SK-N-DZ (cell line): ENCODE measurements at regions not wholly inside any gene's neighbourhood (a gene's known extent, or its start where the extent isn't known, plus 50 kb on each side); places are given as distances from the start of the nearest gene placed in this dataset.
"Not testable (repeated sequence)": the region's sequence is repeated elsewhere in the genome, so short reads cannot be mapped to it uniquely, and the experiment has no call there.

Source experiments
- DNase-seq: peaks from one replicate; pipeline ENCODE4 v3.0.0-alpha.2; 2015; ENCODE audit warnings: low spot score

DNA sequence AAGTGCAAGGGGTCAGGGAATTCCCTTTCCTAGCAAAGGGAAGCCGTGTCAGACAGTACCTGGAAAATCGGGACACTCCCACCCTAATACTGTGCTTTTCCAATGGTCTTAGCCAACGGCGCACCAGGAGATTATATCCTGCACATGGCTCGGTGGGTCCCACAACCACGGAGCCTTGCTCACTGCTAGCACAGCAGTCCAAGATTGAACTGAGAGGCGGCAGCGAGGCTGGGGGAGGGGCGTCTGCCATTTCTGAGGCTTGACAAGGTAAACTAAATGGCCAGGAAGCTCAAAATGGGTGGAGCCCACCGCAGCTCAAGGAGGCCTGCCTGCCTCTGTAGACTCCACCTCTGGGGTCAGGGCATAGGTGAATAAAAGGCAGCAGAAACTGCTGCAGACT is 76.5 kb upstream of the LINC00632 start:
- not testable (repeated sequence) for DNase-seq

DNA sequence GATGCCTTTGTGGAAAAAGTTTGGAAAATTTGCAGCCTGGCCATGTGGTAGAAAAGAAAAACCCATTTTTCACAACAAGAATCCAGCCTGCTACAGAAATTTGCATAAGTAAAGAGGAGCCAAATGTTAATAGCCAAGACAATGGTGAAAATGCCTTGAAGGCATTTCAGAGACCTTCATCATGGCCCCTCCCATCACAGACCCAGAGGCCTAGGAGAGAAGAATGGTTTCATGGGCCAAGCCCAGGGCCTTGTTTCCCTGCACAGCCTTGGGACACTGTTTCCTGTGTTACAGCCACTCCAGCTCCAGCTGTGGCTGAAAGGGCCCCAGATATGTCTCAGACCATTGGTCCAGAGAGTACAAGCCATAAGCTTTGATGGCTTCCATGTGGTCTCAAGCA is 101.4 kb upstream of the LINC00632 start:
- no peak for DNase-seq

DNA sequence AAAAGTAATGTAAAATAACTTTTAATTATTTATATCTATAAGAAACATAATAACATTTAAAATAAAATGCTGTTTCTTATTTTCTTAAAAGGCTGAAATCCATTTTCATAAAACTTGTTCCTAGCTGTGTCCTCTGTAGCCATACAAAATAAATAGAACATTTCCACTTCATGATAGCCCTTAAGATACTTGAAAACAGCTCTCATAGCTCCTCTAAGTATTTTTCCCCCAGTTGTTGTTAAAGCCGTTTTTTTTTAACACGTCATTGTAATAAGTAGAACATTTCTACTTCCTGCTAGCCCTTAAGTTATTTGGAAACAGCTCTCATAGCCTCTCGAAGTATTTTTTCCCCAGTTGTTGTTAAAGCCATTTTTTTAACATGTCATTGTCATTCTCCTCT is 97.3 kb upstream of the SOX3 start:
- DNase-seq, result no peak

DNA sequence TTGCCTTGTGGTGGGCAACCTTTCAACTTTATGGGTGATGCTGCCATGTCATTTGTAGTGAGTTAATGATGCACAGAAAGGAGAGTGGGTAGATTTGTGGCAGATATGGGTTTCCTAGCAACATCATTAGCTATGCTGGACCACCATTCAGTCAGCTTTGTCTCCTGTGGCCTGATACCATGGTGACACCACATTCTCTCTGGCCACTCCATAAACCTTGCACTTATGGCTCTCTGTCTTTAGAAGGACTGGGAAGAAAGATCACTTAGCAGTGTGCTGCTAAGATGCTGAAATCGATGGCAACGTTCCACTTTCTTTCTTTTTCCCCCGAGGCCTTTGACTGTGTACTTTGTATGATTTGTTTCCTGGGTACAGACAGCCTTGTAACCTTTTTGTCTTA is 95.0 kb upstream of the SOX3 start:
- DNase-seq, result no peak

DNA sequence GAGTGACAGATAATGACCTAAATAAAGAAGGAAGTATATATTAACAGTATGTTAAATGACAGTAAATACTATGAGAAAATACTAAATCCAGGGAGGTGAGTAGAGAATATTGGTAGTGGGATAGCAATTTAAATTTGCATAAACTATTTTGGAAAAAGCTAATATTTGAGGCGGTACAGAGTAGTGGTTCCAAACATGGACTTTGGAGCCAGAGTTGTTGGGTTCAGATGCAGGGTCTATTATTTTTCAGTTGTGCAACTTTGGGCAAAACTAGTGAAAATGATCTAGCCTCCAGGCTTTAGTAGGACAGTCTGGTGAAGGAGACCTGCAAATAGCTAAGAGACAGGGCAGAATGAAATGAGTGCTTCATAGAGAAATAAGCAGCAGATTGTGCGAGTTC is 84.8 kb upstream of the SOX3 start:
- no peak for DNase-seq

DNA sequence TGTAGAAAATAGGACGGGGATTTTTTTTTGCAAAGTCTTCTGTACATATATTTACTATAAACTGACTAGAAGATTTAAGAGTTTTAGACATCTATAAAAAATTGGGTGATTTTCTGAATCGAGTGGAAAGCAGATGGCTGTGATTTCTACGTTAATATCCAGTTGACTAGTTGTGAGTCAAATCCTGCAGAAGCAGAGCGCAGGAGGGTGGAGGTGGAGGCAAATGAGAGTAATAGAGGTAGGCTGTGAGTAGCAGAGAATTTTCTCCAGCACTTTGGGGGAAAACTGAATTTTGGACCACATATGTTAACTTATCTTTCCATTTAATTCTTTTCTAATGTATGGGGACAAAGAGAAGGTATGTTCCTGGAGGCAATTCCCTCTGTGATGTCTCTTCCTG is 82.1 kb upstream of the SOX3 start:
- DNase-seq, result no peak

DNA sequence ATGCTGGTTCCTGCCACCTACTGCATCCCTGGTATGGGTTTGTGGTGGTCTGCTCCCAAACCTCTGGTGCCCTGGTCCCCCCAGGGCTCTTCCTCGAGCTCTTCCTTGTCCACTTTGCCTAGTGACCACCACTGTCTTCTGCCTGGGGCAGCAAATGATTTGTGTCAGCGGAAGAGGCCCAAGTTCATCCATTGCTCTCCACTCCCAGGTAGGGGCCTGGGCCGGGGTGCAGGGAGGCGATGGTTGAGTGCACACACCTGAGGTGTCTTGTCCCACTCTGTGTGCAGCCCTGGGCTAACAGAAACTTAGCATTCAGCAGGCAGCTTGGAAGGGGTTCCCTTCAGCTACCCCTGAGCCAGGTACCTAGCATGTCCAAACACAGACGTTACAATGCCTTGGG is 75.6 kb upstream of the SOX3 start:
- no peak for DNase-seq

DNA sequence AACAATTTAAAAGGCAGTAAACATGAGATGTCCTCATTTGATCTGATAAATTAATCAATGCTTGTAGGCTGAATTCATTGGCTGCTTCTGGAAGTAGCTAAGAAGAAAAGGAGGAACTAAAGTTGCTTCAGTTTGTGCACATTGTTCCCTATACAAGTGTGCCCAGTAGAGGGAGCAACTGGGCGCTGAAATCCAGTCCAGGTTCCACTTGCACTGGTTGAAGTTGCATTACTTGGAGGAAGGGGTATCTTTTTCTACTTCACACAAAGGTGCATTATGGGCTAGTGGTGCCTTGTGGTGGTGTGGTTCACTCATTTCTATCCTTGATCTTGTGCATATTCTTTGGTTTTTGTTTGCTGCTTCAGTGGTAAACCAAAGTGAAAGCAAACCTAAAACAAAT is 67.9 kb upstream of the SOX3 start:
- DNase-seq, result peak; percentile 2

DNA sequence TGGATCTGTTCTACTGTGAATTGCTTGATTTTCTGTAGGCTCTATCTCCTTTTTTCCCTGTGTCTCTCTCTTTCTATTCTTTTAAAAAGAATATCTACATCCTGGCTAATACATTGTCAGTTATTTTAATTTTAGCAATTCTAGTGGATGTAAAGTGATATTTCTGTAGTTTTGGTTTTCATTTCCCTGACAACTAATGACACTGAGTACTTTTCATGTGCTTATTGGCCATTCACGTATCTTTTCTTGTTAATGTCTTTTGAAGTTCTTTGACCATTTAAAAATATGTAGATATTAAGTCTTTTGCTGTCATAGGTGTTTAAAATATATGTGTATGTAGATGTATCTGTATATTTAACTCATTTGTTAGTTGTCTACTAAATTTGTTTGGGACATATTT is 59.0 kb upstream of the SOX3 start:
- DNase-seq, result no peak
